Nephron (organoid): ENCODE measurements at regions not wholly inside any gene's neighbourhood (a gene's known extent, or its start where the extent isn't known, plus 50 kb on each side); places are given as distances from the start of the nearest gene placed in this dataset.

Experiments
- H3K27ac Mint-ChIP-seq, 3 experiments: 2 replicates each; pipeline ENCODE4 v1.8.0; 2020; ENCODE audit warnings: mixed read lengths in 3 of 3, mild to moderate bottlenecking in 2 of 3, moderate library complexity in 1 of 3
- H3K27me3 Mint-ChIP-seq: 2 replicates; pipeline ENCODE4 v1.8.0; 2021; ENCODE audit warnings: low read depth, mild to moderate bottlenecking, moderate library complexity, mixed read lengths
- H3K36me3 Mint-ChIP-seq: 2 replicates; pipeline ENCODE4 v1.8.0; 2020; ENCODE audit warnings: low read depth, mixed read lengths
- H3K4me1 Mint-ChIP-seq: 2 replicates; pipeline ENCODE4 v1.8.0; 2020; ENCODE audit warnings: mixed read lengths
- H3K4me3 Mint-ChIP-seq, 3 experiments: 2 replicates each; pipeline ENCODE4 v1.8.0; 2020; ENCODE audit warnings: mild to moderate bottlenecking in 3 of 3, mixed read lengths in 3 of 3, moderate library complexity in 2 of 3
- H3K9me3 Mint-ChIP-seq: 2 replicates; pipeline ENCODE4 v1.8.0; 2020; ENCODE audit warnings: mixed read lengths
- CTCF ChIP-seq, 3 experiments: fragments of 200-600 bp; sonication (generic); IDR thresholded peaks; one replicate each; pipeline ENCODE4 v1.5.0; 2021; ENCODE audit warnings: antibody characterized with exemption in 3 of 3; ENCODE audit not compliant: unreplicated experiment in 3 of 3

DNA sequence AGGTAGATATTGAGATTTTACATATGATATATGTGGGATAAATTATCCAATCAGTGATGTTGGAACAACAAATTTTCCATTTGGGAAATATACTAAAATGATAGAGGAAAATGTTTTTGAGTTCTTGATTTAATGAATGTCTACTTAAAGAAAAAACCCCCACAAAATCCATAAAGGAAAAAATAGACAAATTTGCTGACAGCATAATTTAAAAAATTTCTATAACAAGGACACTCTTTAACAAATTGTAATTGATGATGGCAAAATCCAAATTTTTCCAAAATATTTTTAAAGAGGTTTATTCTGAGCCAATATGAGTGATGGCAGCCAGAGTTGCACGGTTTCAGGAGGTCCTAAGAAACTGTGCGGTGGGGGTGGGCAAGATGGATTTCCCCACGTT lies 51.9 kb upstream of the RHOU start:
- TF ChIP-seq CTCF (IDR thresholded peaks at IDR 0.05; ENCODE audit: unreplicated experiment in 3 of 3) = no peak
- no peak overlapping the region for H3K4me3 Mint-ChIP-seq
- H3K27ac Mint-ChIP-seq = no peak overlapping the region
- H3K9me3 Mint-ChIP-seq = no peaks in the 10 kb centered on the region
- peaks cover 6% of the 10 kb centered on the region for H3K4me1 Mint-ChIP-seq
- H3K36me3 Mint-ChIP-seq = no peaks in the 10 kb centered on the region
- H3K27me3 Mint-ChIP-seq = peaks cover 24% of the 10 kb centered on the region

- H3K36me3 Mint-ChIP-seq = no peaks in the 10 kb centered on the region
- H3K4me3 Mint-ChIP-seq = no peak overlapping the region
- no peak overlapping the region for H3K27ac Mint-ChIP-seq
- H3K4me1 Mint-ChIP-seq = peaks cover 6% of the 10 kb centered on the region
- TF ChIP-seq CTCF (IDR thresholded peaks at IDR 0.05; ENCODE audit: unreplicated experiment in 3 of 3) = no peak
- H3K9me3 Mint-ChIP-seq = no peaks in the 10 kb centered on the region
- H3K27me3 Mint-ChIP-seq = peaks cover 26% of the 10 kb centered on the region
These were observed 50.7 kb upstream of the RHOU start for GRCh38 chr1:228684607-228685006.

DNA sequence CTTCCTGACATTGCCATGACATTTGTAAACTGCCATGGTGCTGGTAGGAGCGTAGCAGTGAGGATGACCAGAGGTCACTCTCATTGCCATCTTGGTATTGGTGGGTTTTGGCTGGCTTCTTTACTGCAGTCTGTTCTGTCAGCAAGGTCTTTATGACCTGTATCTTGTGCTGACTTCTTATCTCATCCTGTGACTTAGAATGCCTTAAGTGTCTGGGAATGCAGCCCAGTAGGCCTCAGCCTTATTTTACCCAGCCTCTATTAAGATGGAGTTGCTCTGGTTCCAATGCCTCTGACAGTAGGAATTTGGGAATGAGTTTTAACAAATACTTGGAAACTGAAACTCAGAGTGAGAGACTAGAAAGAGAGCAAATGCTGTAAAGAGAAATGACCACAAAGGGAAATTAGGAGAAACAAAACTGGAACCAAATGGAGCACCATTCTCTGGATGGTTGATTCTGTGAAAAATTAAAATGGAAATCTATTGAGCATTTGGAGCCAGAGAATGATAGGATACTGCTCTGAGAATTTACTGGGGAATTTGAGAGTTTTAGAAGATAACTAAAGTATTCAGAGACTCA lies 50.1 kb upstream of the RHOU start:
- no peak for TF ChIP-seq CTCF (IDR thresholded peaks at IDR 0.05; ENCODE audit: unreplicated experiment in 3 of 3)
- Mint-ChIP-seq H3K27ac (no peak overlapping the region), H3K4me3 (no peak overlapping the region), H3K27me3 (peaks cover 22% of the 10 kb centered on the region), H3K4me1 (peaks cover 10% of the 10 kb centered on the region), H3K9me3 (no peaks in the 10 kb centered on the region), H3K36me3 (no peaks in the 10 kb centered on the region)
